GM19025 (cell line): ENCODE measurements at regions not wholly inside any gene's neighbourhood (a gene's known extent, or its start where the extent isn't known, plus 50 kb on each side); places are given as distances from the start of the nearest gene placed in this dataset.
"Not testable (repeated sequence)": the region's sequence is repeated elsewhere in the genome, so short reads cannot be mapped to it uniquely, and the experiment has no call there.

ENCODE experiments used
- ATAC-seq: cut with Tn5 transposase; IDR thresholded peaks from one replicate; pipeline ENCODE4 v1.9.1; 2021; ENCODE audit warnings: mild to moderate bottlenecking, low read depth, moderate library complexity; ENCODE audit not compliant: unreplicated experiment

DNA sequence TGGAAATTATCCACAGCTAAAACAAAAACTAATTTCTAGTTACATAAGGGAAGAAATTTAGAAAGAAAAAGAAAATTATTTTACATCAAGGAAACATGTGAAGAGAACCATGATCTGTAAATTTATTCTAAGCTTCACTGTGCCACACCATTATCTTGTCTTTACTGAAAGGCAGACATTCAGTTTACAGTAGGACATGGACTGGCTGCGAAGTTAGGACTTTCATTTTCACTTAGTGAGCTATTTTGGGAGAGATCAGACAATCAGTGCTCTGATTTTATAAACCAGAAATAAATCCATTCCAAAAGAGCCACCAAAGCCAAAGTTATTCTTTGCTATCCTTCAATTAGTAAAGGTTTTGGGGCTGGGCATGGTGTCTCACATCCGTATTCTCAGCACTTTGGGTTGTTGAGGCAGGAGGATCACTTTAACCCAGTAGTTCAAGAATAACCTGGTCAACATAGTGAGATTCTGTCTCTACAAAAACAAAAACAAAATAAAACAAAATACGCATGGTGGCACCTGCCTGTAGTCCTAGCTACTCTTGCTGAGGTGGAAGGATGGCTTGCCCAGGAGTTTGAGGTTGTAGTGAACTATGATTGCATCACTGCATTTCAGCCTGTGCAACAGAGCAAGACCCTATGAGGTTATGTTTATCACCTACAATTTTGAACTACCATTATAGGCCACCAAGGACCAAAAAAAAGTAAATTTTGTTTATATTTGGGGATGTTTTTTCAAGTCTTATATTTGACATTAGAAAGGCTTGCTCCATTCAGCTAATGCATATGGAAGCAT is 1084.8 kb upstream of the ATXN7L3B start:
- ATAC-seq = no peak

DNA sequence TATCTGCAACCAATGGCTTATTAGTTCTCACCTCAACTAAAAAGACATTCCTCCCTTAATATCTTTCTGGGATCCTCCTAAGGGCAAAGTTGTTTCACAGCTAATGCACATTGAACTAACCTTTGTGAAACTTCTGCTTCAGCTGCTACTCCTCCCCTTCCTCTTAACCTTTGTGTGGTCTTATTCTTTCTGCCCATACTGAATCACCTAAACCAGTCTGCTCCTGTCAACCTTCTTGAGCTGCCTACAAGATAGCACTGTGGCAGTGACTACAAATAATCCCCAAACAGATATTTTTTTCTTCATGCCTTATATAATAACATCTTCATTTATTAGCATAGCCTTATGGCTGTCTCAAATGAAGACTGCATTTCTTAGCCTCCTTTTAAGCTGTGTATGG is 1077.4 kb upstream of the ATXN7L3B start:
- no peak for ATAC-seq

DNA sequence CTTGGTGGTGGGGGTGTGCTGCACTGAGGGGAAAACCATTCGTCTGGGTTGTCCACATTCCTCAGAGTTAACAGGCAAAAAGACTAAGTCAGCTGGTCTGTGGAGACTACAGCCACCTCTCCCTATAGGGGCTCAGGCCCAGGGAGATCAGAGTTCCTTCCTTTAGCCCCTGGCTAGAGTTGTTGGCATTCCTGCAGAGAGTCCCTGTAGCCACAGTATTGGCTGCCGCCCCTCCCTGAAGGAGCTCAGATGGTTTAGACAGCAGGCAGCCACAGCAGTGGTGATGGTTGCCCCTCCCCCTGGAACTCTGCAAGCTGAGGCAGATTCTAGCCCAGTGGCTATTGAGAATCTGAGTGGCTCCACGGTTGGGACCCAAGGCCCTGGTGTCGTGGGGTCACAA is 1072.5 kb upstream of the ATXN7L3B start:
- no peak for ATAC-seq

DNA sequence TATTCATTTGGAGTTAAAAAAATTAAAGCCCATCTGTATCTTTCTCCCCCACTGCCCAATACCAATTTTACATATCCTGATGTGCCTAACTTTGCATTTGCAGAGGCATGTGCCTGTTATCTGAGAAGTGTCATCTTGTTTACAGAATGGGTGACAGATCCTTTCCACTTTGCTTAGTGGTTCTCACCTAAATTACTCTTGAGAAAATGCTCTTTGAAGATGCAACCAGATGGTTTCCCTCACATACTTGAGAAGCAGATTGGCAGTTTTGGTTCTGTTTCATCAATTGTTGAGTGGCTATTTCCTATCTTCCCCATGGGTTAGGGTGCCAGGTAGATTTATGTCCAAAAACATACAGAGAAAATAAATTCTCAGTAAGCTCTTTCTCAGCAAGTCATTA is 1051.4 kb upstream of the ATXN7L3B start:
- no peak for ATAC-seq

DNA sequence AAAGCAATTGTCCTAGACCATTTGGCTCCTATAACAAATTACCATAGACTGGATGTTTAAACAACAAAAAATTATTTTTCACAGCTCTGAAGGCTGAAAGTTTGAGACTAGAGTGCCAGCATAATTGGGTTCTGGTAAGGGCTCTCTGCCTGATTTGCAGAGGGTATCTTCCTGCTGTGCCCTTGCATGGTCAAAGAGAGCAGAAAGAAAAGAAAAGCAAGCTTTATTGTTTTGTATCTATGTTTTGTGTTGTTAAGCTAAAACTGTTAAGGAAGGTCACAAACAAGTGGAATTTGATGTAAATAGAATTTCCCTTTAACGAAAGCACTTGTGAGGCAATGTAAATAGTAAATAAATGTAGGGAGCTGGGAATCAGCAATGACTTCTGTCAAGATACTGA is 1031.0 kb upstream of the ATXN7L3B start:
- no peak for ATAC-seq

DNA sequence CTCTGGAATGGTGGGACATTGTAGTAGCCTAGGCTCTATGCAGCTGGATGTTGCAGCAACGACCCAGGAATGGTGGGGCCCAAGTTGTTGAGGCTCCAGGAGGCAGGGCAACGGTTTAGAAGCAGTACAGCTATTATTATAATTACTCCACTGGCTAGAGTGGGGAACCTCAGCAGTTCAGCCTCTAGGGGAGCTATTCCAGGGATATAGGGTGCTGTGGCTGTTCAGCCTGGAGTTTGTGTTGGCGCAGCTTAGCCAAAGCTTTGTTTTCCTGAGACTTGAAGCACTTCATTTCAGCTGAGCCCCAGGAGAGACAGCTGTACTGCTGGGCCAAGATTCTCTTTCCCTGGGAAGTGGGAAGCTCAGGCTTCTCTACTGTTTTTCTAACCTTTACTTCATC is 1023.0 kb upstream of the ATXN7L3B start:
- ATAC-seq = no peak

DNA sequence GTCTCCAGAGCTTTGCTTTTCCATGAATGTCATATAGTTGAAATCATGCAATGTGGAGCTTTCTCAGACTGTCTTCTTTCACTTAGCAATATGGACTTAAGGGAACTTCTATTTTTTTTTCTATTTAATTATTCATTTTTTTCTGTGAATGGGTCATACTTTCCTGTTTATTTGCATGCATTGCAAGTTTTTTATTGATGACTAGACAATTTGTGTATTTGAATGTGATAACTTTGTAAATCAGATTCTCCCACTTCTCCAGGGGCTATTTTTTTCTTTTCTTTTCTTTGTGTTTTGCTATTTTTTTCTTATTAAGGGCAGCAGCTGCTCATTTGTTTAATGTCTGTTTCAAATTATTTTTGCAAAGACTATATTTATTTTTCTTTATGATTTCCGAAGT is 1019.8 kb upstream of the ATXN7L3B start:
- no peak for ATAC-seq

DNA sequence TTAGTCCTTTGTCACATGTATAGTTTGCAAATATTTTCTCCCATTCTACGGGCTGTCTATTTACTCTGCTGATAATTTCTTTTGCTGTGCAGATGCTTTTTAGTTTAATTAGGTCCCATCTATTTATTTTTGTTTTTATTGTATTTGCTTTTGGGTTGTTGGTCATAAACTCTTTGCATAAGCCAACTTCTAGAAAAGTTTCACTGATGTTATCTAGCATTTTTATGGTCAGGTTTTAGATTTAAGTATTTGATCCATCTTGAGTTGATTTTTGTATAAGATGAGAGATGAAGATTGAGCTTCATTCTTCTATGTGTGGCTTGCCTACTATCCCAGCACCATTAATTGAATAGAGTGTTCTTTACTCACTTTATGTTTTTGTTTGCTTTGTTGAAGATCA is 1008.4 kb upstream of the ATXN7L3B start:
- no peak for ATAC-seq

DNA sequence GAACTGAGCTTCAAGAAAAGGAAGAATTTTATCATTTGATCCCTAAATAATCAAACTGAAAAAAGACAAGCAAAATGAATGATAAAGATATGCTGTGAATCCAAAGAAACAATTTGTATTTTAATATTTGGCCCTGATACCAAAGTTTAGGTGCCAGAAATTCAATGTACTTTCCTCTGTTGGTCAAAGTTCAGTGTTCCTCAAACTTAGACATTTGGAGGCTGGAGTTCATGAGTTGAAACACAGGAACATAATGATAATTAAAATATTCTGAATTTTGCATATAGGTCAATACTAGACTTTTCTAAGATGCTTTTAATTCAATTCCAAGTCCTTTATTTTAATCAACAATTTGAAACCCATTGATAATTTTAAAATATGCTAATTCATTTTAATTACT is 1007.7 kb upstream of the ATXN7L3B start:
- no peak for ATAC-seq

DNA sequence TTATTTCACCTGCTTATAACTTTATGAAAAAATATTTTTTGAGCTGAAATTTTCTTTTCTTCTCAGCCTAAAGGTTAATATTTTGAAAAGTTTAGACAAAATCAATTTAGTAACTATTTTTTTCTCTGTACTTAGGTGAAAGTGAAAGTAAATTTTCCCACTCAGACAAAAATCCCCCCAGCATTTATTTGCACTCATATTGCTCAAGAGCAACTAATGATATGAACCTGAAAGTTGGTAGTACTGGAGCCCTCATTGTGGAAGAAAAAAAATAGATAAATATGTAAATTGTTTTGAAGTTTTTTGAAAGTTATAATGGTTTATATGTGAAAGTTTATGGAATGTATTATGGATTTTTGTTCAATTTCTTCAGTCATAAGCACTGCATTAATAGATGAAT is 1005.9 kb upstream of the ATXN7L3B start:
- no peak for ATAC-seq

DNA sequence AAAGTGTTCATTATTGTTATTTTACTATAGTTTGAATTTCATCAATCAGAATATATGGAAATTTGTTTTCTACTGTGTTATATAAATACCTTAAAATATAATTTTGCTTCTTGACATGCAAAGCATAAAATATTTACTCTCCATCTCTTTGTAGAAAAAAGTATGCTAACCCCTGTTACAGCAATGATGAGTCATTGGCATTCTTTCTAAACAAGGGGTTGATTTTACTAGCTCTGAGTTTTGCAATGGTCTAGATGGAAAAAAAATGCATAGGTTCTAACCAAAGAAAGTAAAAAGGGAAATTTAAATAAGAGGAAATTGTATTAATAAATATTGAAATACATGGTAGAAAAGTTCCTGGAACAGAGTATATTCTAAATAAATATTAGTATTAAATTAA is 990.2 kb upstream of the ATXN7L3B start:
- ATAC-seq = no peak

DNA sequence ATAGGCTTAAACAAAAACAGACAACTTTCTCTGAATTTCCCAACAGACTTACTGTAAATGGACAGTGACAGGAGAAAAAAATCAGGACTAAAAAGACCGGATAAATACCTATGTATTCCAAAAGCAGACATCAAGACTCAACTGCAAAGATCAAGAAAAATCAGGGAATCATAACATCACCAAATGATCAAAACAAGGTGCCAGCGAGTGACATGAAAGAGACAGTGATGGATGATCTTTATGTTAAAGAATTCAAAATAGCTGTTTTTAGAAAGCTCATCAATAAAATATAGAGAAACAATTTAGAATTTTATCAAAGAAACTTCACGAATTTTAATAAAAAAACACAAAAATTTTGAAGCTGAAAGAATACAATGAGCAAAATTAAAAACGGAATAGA is 952.5 kb upstream of the ATXN7L3B start:
- no peak for ATAC-seq

DNA sequence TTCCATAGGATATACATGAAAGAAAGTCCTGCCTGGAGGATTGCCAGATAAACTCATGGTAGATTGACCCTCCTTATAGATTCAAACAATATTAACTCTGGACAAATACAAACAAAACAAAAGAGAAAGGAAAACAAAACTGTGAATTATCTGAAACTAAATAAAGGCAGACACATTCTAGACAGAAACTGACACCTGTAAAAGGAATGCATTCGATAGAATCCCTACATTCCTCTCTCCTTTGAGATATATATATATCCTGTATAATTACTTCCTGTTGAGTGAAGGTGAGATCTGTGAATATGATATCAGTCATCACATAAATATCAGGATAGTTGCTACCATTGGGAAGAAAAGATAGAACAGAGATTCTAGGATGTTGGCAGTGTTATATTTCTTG is 948.4 kb upstream of the ATXN7L3B start:
- no peak for ATAC-seq

DNA sequence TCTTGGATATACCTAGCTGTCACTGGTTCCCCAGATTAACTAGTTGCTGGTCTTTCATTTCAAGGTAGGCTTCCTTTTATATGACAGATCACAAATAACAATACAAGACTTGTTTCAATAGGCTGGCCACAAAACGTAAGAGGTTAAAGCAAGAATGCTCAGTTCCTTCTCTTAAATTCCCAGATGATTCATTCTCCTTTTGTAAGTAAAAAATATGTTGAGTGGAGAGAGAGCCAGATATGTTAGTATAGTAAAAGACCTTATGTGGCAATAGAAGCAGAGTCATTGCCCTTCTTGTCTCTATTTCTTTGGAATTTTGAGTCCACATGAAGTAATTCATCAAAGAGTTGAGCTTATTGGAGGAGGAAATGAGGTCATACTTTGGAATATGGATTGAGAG is 939.0 kb upstream of the ATXN7L3B start:
- ATAC-seq = no peak

DNA sequence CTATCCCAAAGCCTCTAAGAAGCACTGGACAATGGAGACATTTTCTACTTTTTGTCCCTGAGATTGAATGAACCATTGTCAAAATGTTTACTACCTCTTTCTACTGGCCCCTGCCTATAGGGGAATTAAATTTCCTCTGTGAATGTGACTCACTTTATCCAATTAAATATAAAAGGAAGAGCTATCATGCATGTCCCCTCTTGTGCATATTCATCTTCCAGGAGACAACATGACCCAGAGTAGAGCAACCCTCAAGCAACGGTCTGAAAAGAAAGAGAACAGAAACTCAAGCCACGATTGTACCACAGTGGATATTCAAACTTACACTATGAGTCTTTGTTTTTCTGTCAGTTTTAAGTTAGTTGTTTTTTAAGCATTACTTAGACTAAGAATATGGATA is 938.4 kb upstream of the ATXN7L3B start:
- ATAC-seq = no peak

DNA sequence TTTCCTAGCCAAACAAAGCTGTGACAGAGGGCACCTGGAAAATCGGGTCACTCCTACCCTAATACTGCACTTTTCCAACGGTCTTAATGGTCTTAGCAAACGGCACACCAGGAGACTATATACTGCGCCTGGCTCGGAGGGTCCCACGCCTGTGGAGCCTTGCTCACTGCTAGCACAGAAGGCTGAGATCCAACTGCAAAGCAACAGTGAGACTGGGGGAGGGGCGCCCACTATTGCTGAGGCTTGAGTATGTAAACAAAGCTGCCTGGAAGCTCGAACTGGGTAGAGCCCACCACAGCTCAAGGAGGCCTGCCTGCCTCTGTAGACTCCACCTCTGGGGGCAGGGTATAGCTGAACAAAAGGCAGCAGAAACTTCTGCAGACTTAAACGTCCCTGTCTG is 931.7 kb upstream of the ATXN7L3B start:
- not testable (repeated sequence) for ATAC-seq

DNA sequence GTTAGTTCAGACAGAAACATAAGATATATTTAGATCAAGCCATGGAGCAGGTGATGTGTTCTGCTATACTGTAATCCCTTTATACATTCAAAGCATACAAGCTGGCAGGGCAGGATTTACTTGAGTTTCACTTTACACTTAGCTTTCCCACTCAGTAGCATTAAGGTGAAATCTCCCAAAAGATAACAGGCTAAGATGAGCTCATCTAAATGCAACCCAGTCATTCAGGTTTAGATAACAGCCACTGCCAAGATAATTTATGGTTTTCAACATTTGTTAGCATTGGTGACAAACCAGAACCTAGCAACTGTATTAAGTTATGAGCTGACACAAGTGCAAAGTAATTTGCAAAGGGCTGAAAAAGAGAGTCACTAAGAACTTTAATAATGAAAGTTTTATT is 925.1 kb upstream of the ATXN7L3B start:
- ATAC-seq = no peak

DNA sequence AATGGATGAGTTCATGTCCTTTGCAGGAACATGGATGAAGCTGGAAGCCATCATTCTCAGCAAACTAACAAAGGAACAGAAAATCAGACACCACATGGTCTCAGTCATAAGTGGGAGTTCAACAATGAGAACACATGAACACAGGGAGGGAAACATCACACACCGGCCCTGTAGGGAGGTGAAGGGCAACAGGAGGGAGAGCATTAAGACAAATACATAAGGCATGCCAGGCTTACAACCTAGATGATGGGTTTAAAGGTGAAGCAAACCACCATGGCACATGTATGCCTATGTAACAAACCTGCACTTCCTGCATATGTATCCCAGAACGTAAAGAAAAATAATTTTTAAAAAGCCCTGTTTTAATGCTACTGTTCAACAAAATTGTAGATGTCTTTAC is 914.2 kb upstream of the ATXN7L3B start:
- ATAC-seq = no peak

DNA sequence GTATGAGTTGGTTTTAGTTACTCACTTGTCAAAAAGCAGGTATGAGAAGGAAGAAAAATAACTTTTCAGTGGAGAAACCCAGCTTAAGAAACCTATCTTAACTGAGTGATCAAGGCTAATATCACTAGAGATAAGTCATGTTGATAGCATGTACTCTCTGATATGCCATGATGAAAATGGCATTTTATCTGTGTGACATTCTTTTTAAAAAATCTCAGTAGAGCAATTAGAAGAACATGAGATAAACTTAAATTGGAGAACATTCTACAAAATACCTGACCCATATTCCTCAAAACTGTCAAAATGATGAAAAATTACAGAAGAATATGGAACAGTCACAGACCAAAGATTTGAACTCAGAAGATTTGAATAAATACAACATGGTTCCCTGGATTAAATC is 912.4 kb upstream of the ATXN7L3B start:
- ATAC-seq = no peak

DNA sequence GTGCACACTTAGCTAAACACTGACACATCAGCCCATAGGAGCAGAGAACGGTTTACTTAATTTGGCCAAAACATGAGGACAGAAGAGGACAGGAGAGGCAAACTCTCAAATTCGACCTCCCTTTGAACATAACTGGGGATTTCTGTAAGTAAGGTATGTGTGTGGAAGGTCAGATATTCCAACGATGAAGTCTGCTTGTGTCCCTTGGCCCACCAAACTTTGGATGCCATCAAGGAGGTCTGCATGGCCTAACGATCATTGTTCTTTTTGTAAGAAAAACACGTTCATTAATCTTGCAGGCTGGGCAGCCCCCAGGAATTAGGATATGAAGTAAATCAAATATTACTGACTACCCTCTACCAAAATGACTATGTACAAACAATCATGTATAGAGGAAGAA is 908.5 kb upstream of the ATXN7L3B start:
- ATAC-seq = no peak

DNA sequence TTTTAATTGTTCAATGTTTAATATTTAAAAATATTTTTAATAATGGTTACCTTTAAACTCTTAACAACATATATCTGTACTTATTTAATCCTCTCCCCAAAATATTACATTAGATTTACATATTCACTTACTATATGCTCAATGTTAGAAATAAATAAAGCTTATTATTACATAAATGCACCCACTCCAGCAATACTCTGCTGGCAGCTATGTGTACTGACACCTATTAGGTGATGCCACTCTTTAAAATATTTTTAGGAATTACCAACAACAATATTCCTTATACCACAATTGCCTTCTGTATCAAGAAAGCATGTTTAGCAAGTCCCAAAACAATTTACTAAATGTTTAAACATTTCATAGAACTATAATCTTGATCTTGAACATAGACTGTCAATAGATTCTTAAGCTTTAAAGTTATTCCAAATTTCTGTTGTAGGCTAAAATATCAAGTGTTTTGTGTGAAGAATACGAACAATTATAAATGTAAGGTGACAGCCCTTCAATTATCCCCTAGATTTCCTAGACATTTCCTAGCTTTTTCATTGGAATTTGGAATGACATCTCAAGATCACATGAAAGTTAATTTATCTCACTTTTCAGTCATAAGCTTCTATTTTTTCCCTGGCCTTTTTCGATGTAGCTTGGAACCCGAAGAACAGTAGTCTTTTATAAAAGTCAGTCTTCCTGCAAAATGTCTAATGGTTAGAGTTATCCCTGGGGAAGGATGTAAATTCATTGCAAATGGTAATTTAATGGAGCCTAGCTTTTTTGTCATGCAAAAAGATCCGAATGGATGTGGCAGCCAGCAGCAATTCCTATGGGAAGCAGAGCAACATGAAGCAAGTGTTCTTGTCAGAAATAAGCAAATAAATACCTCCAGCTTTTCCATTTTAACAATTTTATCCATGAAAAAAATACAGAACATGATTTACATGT is 907.5 kb upstream of the ATXN7L3B start:
- ATAC-seq = no peak

DNA sequence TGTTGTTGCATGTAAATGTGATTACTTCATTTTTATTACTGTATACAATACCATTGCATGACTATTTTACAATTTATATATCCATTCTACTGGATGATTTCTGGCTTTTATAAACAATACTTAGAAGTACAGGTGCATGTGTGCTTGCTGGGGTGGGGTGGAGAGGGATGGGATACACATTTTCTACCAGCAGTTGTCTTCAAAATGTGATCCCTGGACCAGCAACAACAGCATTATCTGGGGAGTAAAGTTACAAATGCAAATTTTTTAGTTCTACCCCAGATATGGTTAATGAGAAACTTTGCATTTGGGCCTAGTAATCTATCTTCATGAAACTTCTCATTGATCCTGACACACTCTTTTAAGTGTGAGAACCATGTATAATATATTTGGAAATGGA is 905.4 kb upstream of the ATXN7L3B start:
- no peak for ATAC-seq
